HG02852 (cell line): ENCODE measurements at regions not wholly inside any gene's neighbourhood (a gene's known extent, or its start where the extent isn't known, plus 50 kb on each side); places are given as distances from the start of the nearest gene placed in this dataset.

ENCODE experiments used
- ATAC-seq: cut with Tn5 transposase; IDR thresholded peaks from one replicate; pipeline ENCODE4 v1.9.1; 2021; ENCODE audit warnings: mild to moderate bottlenecking, moderate library complexity; ENCODE audit not compliant: unreplicated experiment

GRCh38 chr18:30929718-30930117 lies 112.8 kb downstream of the DSC3 start:
- no peak for ATAC-seq

GRCh38 chr18:30929065-30929464 lies 113.5 kb downstream of the DSC3 start:
- no peak for ATAC-seq

GRCh38 chr18:30927517-30928075 lies 114.9 kb downstream of the DSC3 start:
- no peak for ATAC-seq

GRCh38 chr18:30927042-30927441 lies 115.5 kb downstream of the DSC3 start:
- ATAC-seq = no peak

GRCh38 chr18:30925795-30926194 lies 116.7 kb downstream of the DSC3 start:
- ATAC-seq = no peak

GRCh38 chr18:30920757-30921156 lies 121.8 kb downstream of the DSC3 start:
- no peak for ATAC-seq

- ATAC-seq = no peak
Measured at GRCh38 chr18:30920351-30920750, 122.2 kb downstream of the DSC3 start.

GRCh38 chr18:30917651-30918050 lies 124.9 kb downstream of the DSC3 start:
- no peak for ATAC-seq

- ATAC-seq = no peak
Measured at GRCh38 chr18:30915336-30915988, 127.1 kb downstream of the DSC3 start.

- no peak for ATAC-seq
Measured at GRCh38 chr18:30908381-30908780, 134.2 kb downstream of the DSC3 start.

GRCh38 chr18:30903566-30903965 lies 139.0 kb downstream of the DSC3 start:
- ATAC-seq = no peak

- ATAC-seq = no peak
Measured at GRCh38 chr18:30889519-30890301, 152.8 kb downstream of the DSC3 start.

GRCh38 chr18:30888344-30888743 lies 154.2 kb downstream of the DSC3 start:
- no peak for ATAC-seq

- ATAC-seq = no peak
Measured at GRCh38 chr18:30886998-30887397, 155.5 kb downstream of the DSC3 start.

GRCh38 chr18:30870466-30870865 lies 172.1 kb downstream of the DSC3 start:
- ATAC-seq = no peak

- no peak for ATAC-seq
Measured at GRCh38 chr18:30862900-30863299, 179.6 kb downstream of the DSC3 start.

GRCh38 chr18:30860741-30861140 lies 181.8 kb downstream of the DSC3 start:
- ATAC-seq = no peak

GRCh38 chr18:30859036-30859435 lies 183.5 kb downstream of the DSC3 start:
- no peak for ATAC-seq

- ATAC-seq = no peak
Measured at GRCh38 chr18:30858560-30858959, 184.0 kb downstream of the DSC3 start.

GRCh38 chr18:30855762-30856161 lies 186.8 kb downstream of the DSC3 start:
- no peak for ATAC-seq

GRCh38 chr18:30852980-30853379 lies 189.6 kb downstream of the DSC3 start:
- ATAC-seq = no peak

GRCh38 chr18:30852541-30852940 lies 190.0 kb downstream of the DSC3 start:
- no peak for ATAC-seq
